WTC11 (cell line): ENCODE measurements at regions not wholly inside any gene's neighbourhood (a gene's known extent, or its start where the extent isn't known, plus 50 kb on each side); places are given as distances from the start of the nearest gene placed in this dataset.

Source experiments
- ATAC-seq: fragments of 200-7000 bp; cut with Tn5 transposase; 2 replicates; pipeline ENCODE4 v1.10.0; 2021; ENCODE audit warnings: mild to moderate bottlenecking, moderate library complexity
- CTCF ChIA-PET: fragments of 300-600 bp; sonication (Branson Sonifier 250); formaldehyde crosslinking; loops from one replicate; lab custom pipeline; 2021; ENCODE audit warnings: antibody characterized with exemption; lab: Charles Lee
- POLR2A ChIA-PET: fragments of 350-600 bp; sonication (Branson Sonifier 250); formaldehyde crosslinking; loops from one replicate; lab custom pipeline; 2021; ENCODE audit warnings: antibody characterized with exemption; lab: Charles Lee
- DNase-seq: peaks from one replicate; pipeline ENCODE4 v3.0.0; 2021; ENCODE audit warnings: low spot score
- H3K27ac Mint-ChIP-seq: 2 replicates; pipeline ENCODE4 v1.8.0; 2021; ENCODE audit warnings: mixed read lengths
- H3K27me3 Mint-ChIP-seq: 2 replicates; pipeline ENCODE4 v1.8.0; 2021; ENCODE audit warnings: low read depth, mild to moderate bottlenecking, moderate library complexity, mixed read lengths
- H3K36me3 Mint-ChIP-seq: 2 replicates; pipeline ENCODE4 v1.8.0; 2021; ENCODE audit warnings: mixed read lengths
- H3K4me1 Mint-ChIP-seq: 2 replicates; pipeline ENCODE4 v1.8.0; 2022; ENCODE audit warnings: mixed read lengths
- H3K4me3 Mint-ChIP-seq: 2 replicates; pipeline ENCODE4 v1.8.0; 2021; ENCODE audit warnings: mild to moderate bottlenecking, moderate library complexity, mixed read lengths
- H3K9me3 Mint-ChIP-seq: 2 replicates; pipeline ENCODE4 v1.8.0; 2021; ENCODE audit warnings: mixed read lengths
- ETV6 ChIP-seq: sonication (generic); formaldehyde crosslinking; IDR thresholded peaks from 2 replicates; pipeline ENCODE4 v1.8.1; 2022; ENCODE audit warnings: mild to moderate bottlenecking, missing genetic modification reagents
- FOXK1 ChIP-seq: sonication (generic); formaldehyde crosslinking; IDR thresholded peaks from 2 replicates; pipeline ENCODE4 v1.8.0; 2022; ENCODE audit warnings: mild to moderate bottlenecking, moderate library complexity, missing genetic modification reagents
- IRF1 ChIP-seq: sonication (generic); formaldehyde crosslinking; IDR thresholded peaks from 2 replicates; pipeline ENCODE4 v1.8.0; 2023; ENCODE audit warnings: missing genetic modification reagents
- NFE2L1 ChIP-seq: sonication (generic); formaldehyde crosslinking; IDR thresholded peaks from 2 replicates; pipeline ENCODE4 v1.8.1; 2023; ENCODE audit warnings: missing genetic modification reagents
- NR3C1 ChIP-seq: sonication (generic); formaldehyde crosslinking; conservative IDR thresholded peaks from 2 replicates; pipeline ENCODE4 v1.8.1; 2023; ENCODE audit warnings: low read depth, mild to moderate bottlenecking, missing genetic modification reagents
- PRDM15 ChIP-seq: sonication (generic); formaldehyde crosslinking; IDR thresholded peaks from 2 replicates; pipeline ENCODE4 v1.8.0; 2022; ENCODE audit warnings: missing genetic modification reagents
- PREB ChIP-seq: sonication (generic); formaldehyde crosslinking; IDR thresholded peaks from 2 replicates; pipeline ENCODE4 v1.8.1; 2022; ENCODE audit warnings: mild to moderate bottlenecking, missing genetic modification reagents, moderate library complexity, borderline replicate concordance
- RELA ChIP-seq: sonication (generic); formaldehyde crosslinking; IDR thresholded peaks from 2 replicates; pipeline ENCODE4 v1.8.1; 2022; ENCODE audit warnings: missing genetic modification reagents, mild to moderate bottlenecking, borderline replicate concordance
- SOX15 ChIP-seq: fragments of 250-450 bp; sonication (Bioruptor Pico); IDR thresholded peaks from 2 replicates; pipeline ENCODE4 v1.9.0; 2021; ENCODE audit warnings: mild to moderate bottlenecking
- TCF7 ChIP-seq: sonication (generic); formaldehyde crosslinking; IDR thresholded peaks from 2 replicates; pipeline ENCODE4 v1.8.0; 2022; ENCODE audit warnings: mild to moderate bottlenecking, low read depth, missing genetic modification reagents, moderate library complexity
- TEAD4 ChIP-seq: sonication (generic); formaldehyde crosslinking; IDR thresholded peaks from 2 replicates; pipeline ENCODE4 v1.8.0; 2022; ENCODE audit warnings: mild to moderate bottlenecking, missing genetic modification reagents
- TF ChIP-seq, protein P1 (sequence below): fragments of 250-450 bp; sonication (Bioruptor Pico); IDR thresholded peaks from 2 replicates; pipeline ENCODE4 v1.9.0; 2021; ENCODE audit warnings: mild to moderate bottlenecking
- TF ChIP-seq, protein P2 (sequence below): sonication (generic); formaldehyde crosslinking; IDR thresholded peaks from 2 replicates; pipeline ENCODE4 v1.8.1; 2022; ENCODE audit warnings: mild to moderate bottlenecking, moderate library complexity, missing genetic modification reagents
- TF ChIP-seq, protein P3 (sequence below): sonication (generic); formaldehyde crosslinking; IDR thresholded peaks from 2 replicates; pipeline ENCODE4 v1.8.1; 2023; ENCODE audit warnings: mild to moderate bottlenecking, missing genetic modification reagents

DNA sequence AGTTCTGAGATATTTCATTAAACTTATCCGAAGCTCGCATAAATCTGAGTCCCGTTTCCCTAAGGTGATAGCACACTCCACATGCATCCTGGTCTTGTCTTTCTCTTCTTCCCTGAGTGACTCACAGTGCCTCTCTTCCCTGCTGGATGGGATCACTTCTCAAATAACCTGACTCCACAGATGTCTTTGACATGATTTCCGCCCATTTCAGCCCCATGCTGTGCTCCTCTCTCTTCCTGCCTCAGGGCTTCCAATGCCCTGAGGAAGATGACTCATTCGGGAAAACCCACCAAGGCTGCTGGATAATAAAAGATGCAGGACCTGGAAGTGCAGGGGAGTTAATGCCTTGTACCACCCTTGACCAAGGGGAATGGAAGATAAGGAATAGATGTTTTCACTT lies 441.7 kb upstream of the SOX11 start:
- CTCF ChIA-PET = no interaction called here
- no peak overlapping the region for H3K27ac Mint-ChIP-seq
- peaks cover 81% of the 10 kb centered on the region for H3K36me3 Mint-ChIP-seq
- no peak overlapping the region for H3K4me3 Mint-ChIP-seq
- TF ChIP-seq TEAD4 (CRISPR knock-in tag) (no peak), NFE2L1 (CRISPR knock-in tag) (no peak), RELA (CRISPR knock-in tag) (no peak), IRF1 (CRISPR knock-in tag) (no peak)
- TF ChIP-seq, protein P1, sequence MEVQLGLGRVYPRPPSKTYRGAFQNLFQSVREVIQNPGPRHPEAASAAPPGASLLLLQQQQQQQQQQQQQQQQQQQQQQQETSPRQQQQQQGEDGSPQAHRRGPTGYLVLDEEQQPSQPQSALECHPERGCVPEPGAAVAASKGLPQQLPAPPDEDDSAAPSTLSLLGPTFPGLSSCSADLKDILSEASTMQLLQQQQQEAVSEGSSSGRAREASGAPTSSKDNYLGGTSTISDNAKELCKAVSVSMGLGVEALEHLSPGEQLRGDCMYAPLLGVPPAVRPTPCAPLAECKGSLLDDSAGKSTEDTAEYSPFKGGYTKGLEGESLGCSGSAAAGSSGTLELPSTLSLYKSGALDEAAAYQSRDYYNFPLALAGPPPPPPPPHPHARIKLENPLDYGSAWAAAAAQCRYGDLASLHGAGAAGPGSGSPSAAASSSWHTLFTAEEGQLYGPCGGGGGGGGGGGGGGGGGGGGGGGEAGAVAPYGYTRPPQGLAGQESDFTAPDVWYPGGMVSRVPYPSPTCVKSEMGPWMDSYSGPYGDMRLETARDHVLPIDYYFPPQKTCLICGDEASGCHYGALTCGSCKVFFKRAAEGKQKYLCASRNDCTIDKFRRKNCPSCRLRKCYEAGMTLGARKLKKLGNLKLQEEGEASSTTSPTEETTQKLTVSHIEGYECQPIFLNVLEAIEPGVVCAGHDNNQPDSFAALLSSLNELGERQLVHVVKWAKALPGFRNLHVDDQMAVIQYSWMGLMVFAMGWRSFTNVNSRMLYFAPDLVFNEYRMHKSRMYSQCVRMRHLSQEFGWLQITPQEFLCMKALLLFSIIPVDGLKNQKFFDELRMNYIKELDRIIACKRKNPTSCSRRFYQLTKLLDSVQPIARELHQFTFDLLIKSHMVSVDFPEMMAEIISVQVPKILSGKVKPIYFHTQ (CRISPR knock-in tag) = no peak
- H3K9me3 Mint-ChIP-seq = peaks cover 91% of the 10 kb centered on the region
- peaks cover 11% of the 10 kb centered on the region for H3K27me3 Mint-ChIP-seq
- ATAC-seq (no peak), DNase-seq (no peak)
- POLR2A ChIA-PET = no interaction called here
- no peaks in the 10 kb centered on the region for H3K4me1 Mint-ChIP-seq

GRCh38 chr2:5253263-5253662 lies 438.9 kb upstream of the SOX11 start:
- Mint-ChIP-seq H3K36me3 (peaks cover 80% of the 10 kb centered on the region), H3K9me3 (peaks cover 96% of the 10 kb centered on the region), H3K4me3 (no peak overlapping the region), H3K4me1 (no peaks in the 10 kb centered on the region), H3K27ac (no peak overlapping the region), H3K27me3 (peaks cover 11% of the 10 kb centered on the region)
- POLR2A ChIA-PET = no interaction called here
- TF ChIP-seq, protein P2, sequence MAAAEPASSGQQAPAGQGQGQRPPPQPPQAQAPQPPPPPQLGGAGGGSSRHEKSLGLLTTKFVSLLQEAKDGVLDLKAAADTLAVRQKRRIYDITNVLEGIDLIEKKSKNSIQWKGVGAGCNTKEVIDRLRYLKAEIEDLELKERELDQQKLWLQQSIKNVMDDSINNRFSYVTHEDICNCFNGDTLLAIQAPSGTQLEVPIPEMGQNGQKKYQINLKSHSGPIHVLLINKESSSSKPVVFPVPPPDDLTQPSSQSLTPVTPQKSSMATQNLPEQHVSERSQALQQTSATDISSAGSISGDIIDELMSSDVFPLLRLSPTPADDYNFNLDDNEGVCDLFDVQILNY = no peak
- TF ChIP-seq ETV6 = no peak
- no peak for TF ChIP-seq FOXK1
- TF ChIP-seq, protein P3, sequence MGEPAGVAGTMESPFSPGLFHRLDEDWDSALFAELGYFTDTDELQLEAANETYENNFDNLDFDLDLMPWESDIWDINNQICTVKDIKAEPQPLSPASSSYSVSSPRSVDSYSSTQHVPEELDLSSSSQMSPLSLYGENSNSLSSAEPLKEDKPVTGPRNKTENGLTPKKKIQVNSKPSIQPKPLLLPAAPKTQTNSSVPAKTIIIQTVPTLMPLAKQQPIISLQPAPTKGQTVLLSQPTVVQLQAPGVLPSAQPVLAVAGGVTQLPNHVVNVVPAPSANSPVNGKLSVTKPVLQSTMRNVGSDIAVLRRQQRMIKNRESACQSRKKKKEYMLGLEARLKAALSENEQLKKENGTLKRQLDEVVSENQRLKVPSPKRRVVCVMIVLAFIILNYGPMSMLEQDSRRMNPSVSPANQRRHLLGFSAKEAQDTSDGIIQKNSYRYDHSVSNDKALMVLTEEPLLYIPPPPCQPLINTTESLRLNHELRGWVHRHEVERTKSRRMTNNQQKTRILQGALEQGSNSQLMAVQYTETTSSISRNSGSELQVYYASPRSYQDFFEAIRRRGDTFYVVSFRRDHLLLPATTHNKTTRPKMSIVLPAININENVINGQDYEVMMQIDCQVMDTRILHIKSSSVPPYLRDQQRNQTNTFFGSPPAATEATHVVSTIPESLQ (CRISPR knock-in tag) = no peak
- TF ChIP-seq SOX15 (CRISPR knock-in tag) = no peak
- CTCF ChIA-PET = no interaction called here
- DNase-seq (no peak), ATAC-seq (no peak)

DNA sequence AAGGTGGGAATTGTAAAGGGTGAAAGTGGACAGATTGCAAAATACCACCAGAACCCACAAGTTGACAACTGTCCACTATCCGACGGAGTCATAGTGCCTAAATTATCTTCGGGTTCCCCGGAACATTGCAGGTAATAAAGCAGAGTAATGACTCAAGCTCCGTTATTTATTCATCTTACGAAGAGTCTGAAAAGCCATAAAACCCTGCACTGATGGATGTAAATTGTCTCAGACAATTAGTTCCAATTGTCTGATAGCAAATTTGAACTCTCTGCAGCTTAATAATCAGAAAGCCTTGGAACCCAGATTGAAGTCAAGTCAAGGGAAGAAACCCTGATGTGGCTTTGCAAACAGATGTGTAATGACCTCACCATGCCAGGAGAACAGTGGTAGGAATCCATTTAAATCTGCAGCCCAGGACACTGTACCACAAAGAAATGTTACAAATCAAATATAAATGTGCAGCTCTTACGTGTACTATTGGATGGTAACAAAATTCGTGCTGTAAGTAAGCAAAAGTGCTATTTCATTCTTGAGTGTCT lies 437.3 kb upstream of the SOX11 start:
- Mint-ChIP-seq H3K27me3 (peaks cover 13% of the 10 kb centered on the region), H3K4me1 (no peaks in the 10 kb centered on the region), H3K27ac (no peak overlapping the region), H3K36me3 (peaks cover 87% of the 10 kb centered on the region), H3K4me3 (no peak overlapping the region), H3K9me3 (peaks cover 96% of the 10 kb centered on the region)
- POLR2A ChIA-PET = no interaction called here
- no peak for DNase-seq
- ATAC-seq = no peak
- CTCF ChIA-PET = no interaction called here
- no peak for TF ChIP-seq RELA (CRISPR knock-in tag)

GRCh38 chr2:5263291-5263690 lies 428.9 kb upstream of the SOX11 start:
- Mint-ChIP-seq H3K36me3 (peaks cover 76% of the 10 kb centered on the region), H3K27me3 (peaks cover 6% of the 10 kb centered on the region; the same call in 1 of the 2 replicates), H3K4me3 (no peak overlapping the region), H3K4me1 (no peaks in the 10 kb centered on the region), H3K9me3 (peaks cover 85% of the 10 kb centered on the region), H3K27ac (no peak overlapping the region)
- POLR2A ChIA-PET = no interaction called here
- ATAC-seq (no peak), DNase-seq (no peak)
- CTCF ChIA-PET = no interaction called here
- TF ChIP-seq PRDM15 (CRISPR knock-in tag) (no peak), TCF7 (CRISPR knock-in tag) (no peak), PREB (no peak), NR3C1 (no peak)
